ENCODE measurements at regions not wholly inside any gene's neighbourhood (a gene's known extent, or its start where the extent isn't known, plus 50 kb on each side); places are given as distances from the start of the nearest gene placed in this dataset.

DNA sequence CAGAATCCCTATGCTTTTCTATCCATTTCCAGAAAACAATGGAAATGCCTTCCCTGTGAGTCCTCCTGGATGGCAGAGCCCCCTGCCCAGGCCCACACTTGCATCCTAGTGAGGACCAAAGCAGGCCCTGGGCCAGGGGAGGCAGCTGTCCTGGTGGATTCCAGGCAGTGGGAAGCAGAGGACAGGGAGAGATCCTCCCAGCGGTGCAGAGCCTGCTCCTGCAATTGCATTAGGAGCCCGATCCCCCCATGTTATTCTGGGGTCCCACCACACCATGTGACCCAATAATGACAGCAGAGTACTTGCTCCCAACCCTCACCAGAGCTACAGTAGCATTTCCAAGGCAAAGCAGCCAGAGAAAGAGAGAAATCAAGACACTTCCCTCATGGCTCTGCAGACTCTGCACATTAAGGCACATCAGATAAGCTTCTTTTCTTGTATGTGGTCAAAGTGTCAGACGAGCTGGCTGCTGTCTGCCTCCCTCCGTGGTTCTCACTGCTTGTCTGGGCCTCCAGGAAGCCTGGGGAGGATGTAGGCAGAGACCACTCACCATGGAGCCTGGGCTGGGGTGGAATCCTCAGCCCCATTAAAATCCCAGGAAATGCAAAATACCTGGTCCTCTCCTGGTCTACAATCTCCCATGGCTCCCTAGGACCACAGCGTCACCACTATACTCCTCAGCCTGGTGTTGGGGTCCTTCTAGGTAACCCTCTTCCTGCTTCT lies 54.9 kb upstream of the RUNX3 start:
- DNase-seq (ENCODE audit: low spot score) = no peak

- DNase-seq (ENCODE audit: low spot score) = no peak
Measured at GRCh38 chr1:24984300-24984699, 54.2 kb upstream of the RUNX3 start.

DNA sequence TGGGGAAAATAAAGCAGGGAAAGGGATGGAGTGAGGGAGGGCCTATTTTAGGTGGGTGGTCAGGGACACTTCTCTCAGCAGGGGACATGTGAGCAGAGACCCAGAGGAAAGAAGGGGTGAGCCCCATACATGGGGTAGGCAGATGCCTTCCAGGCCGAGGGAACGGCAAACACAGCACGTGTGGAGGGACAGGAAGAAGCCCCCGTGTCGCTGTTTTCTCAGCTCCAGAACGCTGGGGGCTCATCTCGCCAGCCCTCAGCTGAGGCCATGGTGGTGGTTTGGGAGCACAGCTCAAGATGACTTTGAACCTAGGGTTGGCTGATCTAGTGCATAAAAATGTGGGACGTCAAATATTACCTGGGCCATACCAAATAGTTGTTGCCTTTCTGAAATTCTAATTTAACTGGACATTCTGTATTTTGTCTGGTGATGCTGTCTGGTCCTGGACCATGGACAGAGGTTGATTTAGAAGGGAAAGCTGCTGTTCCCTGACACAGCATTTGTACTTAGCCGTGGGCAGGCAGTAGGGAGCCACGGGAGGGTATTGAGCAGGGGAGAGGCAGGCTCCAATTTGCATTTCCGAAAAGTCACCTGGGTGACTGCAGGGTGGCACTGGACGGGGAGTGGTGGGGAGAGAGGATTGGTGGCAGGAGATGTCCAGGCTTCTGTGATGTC lies 53.1 kb upstream of the RUNX3 start:
- no peak for DNase-seq (ENCODE audit: low spot score)

- DNase-seq (ENCODE audit: low spot score) = no peak
Measured at GRCh38 chr1:24981631-24982005, 51.5 kb upstream of the RUNX3 start.

GRCh38 chr1:24980836-24981630 lies 51.0 kb upstream of the RUNX3 start:
- no peak for DNase-seq (ENCODE audit: low spot score)
